ENCODE measurements at regions not wholly inside any gene's neighbourhood (a gene's known extent, or its start where the extent isn't known, plus 50 kb on each side); places are given as distances from the start of the nearest gene placed in this dataset.

DNA sequence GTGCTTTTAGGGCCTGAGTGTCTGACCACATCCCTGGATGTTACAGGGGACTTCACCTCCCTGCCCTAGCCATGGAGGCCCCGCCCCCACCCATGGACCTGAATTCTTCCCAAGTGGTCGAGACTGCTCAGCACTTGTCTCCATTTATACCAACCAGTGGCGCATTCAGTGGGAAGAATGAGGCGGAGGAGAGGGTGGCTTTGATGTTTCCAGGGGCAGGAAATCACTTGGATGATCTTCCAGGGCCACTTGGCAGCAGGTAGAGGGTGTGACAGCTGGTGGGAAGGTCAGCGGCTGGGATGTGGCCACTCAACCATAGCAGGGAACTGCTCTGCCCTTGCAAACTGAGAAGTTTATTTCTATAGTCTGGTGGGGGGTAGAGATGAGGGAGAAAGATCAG is 155.1 kb upstream of the BLID start:
- TF ChIP-seq, protein P1, sequence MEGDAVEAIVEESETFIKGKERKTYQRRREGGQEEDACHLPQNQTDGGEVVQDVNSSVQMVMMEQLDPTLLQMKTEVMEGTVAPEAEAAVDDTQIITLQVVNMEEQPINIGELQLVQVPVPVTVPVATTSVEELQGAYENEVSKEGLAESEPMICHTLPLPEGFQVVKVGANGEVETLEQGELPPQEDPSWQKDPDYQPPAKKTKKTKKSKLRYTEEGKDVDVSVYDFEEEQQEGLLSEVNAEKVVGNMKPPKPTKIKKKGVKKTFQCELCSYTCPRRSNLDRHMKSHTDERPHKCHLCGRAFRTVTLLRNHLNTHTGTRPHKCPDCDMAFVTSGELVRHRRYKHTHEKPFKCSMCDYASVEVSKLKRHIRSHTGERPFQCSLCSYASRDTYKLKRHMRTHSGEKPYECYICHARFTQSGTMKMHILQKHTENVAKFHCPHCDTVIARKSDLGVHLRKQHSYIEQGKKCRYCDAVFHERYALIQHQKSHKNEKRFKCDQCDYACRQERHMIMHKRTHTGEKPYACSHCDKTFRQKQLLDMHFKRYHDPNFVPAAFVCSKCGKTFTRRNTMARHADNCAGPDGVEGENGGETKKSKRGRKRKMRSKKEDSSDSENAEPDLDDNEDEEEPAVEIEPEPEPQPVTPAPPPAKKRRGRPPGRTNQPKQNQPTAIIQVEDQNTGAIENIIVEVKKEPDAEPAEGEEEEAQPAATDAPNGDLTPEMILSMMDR (conservative IDR thresholded peaks at IDR 0.05): no peak
- no peak for TF ChIP-seq ZFX (IDR thresholded peaks at IDR 0.05)

Measured in C4-2B (cell line).